ENCODE measurements at regions not wholly inside any gene's neighbourhood (a gene's known extent, or its start where the extent isn't known, plus 50 kb on each side); places are given as distances from the start of the nearest gene placed in this dataset.

- no peak for DNase-seq (ENCODE audit: low spot score)
- Histone ChIP-seq H3K27ac (peak overlapping the region in 1 of 2 donors; percentile 18), H3K27me3 (replicated peaks; ENCODE audit: insufficient read depth) (no peaks in the 10 kb centered on the region), H3K4me3 (no peak overlapping the region), H3K9me3 (no peaks in the 10 kb centered on the region), H3K4me1 (replicated peaks) (no peaks in the 10 kb centered on the region), H3K36me3 (no peaks in the 10 kb centered on the region)
- intact Hi-C loops (cut with DNase I) = no loop called here
- TF ChIP-seq POLR2AphosphoS5 (IDR thresholded peaks at IDR 0.05) (no peak), POLR2A (IDR thresholded peaks at IDR 0.05) (no peak)
- TF ChIP-seq, protein P1, sequence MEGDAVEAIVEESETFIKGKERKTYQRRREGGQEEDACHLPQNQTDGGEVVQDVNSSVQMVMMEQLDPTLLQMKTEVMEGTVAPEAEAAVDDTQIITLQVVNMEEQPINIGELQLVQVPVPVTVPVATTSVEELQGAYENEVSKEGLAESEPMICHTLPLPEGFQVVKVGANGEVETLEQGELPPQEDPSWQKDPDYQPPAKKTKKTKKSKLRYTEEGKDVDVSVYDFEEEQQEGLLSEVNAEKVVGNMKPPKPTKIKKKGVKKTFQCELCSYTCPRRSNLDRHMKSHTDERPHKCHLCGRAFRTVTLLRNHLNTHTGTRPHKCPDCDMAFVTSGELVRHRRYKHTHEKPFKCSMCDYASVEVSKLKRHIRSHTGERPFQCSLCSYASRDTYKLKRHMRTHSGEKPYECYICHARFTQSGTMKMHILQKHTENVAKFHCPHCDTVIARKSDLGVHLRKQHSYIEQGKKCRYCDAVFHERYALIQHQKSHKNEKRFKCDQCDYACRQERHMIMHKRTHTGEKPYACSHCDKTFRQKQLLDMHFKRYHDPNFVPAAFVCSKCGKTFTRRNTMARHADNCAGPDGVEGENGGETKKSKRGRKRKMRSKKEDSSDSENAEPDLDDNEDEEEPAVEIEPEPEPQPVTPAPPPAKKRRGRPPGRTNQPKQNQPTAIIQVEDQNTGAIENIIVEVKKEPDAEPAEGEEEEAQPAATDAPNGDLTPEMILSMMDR (IDR thresholded peaks at IDR 0.05) = no peak
- 37% methylated on average over 18 of the region's 18 CpGs for WGBS
These were observed 111.7 kb downstream of the THBS2 start for GRCh38 chr6:169141671-169142537.

DNA sequence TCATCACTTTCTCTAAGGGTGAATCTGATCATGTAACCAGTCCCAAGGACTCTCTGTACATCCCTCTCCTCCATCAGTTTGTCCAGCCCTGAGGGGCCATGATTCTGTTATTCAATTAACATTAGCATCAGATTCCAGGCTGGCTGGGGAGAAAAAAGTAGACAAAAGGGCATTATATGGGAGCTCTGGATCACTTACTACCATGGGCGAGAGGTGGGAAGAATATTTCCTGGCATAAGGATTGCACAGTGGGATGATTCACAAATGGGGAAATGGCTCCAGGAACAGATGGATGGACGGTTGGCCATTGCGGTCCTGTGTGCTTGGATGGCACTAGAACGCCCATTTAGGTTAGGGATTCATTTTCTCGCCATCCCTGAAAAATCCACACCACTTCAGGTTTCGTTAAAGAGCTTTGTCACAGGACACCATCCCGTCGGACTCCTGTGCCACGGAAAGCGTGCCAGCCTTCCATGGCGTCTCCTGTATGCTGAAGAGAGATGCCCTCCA lies 112.6 kb downstream of the THBS2 start:
- WGBS = 84% methylated on average over 11 of the region's 11 CpGs
- no peak for TF ChIP-seq POLR2A (IDR thresholded peaks at IDR 0.05)
- TF ChIP-seq, protein P1 (IDR thresholded peaks at IDR 0.05) = no peak
- no peak for DNase-seq (ENCODE audit: low spot score)

GRCh38 chr6:169139179-169139971 lies 114.3 kb downstream of the THBS2 start:
- no peaks in the 10 kb centered on the region for H3K4me1 ChIP-seq (replicated peaks)
- no peaks in the 10 kb centered on the region for H3K9me3 ChIP-seq
- no peaks in the 10 kb centered on the region for H3K36me3 ChIP-seq
- H3K4me3 ChIP-seq = no peak overlapping the region
- intact Hi-C loops (cut with DNase I) = no loop called here
- no peak overlapping the region for H3K27ac ChIP-seq
- DNase-seq (ENCODE audit: low spot score) = no peak
- H3K27me3 ChIP-seq (replicated peaks; ENCODE audit: insufficient read depth) = no peaks in the 10 kb centered on the region
- TF ChIP-seq POLR2A (IDR thresholded peaks at IDR 0.05) (no peak), POLR2AphosphoS5 (IDR thresholded peaks at IDR 0.05) (no peak)
- TF ChIP-seq, protein P1 (IDR thresholded peaks at IDR 0.05) = no peak
- 96% methylated on average over 45 of the region's 50 CpGs for WGBS

More for the DNA sequence above, 112.6 kb downstream of the THBS2 start:
- Histone ChIP-seq H3K4me1 (replicated peaks) (no peaks in the 10 kb centered on the region), H3K9me3 (no peaks in the 10 kb centered on the region), H3K36me3 (no peaks in the 10 kb centered on the region), H3K27ac (peak overlapping the region in 1 of 2 donors; percentile 18), H3K27me3 (replicated peaks; ENCODE audit: insufficient read depth) (no peaks in the 10 kb centered on the region), H3K4me3 (no peak overlapping the region)
- intact Hi-C loops (cut with DNase I) = no loop called here

DNA sequence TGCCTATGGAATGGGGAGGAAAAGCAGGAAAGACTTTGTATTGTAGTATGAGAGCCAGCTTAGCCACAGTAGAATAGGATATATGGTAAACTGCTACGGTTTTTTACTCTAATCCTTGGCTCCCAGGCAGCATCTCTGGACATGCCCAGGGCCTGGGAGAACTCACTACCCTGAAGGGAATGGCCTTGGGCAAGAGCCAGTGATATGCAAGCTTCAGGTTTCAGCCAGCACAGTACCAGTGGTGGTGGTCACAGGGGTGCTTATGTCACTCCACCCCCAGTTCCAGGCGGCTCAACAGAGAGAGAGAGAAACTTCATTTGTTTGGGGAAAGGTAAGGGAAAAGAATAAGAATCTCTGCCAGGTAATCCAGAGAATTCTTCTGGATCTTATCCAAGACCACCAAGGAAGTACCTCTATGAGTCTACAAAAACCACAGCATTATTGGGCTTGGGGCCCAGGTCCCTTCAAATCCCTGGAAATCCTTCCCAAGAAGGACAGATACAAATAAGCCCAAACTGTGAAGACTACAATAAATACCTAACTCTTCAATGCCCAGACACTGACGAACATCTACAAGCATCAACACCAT lies 121.2 kb downstream of the THBS2 start:
- DNase-seq (ENCODE audit: low spot score) = no peak
- no peak for TF ChIP-seq POLR2AphosphoS5 (IDR thresholded peaks at IDR 0.05)
- TF ChIP-seq, protein P1 (IDR thresholded peaks at IDR 0.05) = no peak
- no peak for TF ChIP-seq POLR2A (IDR thresholded peaks at IDR 0.05)
- intact Hi-C loops (cut with DNase I) = no loop called here
- Histone ChIP-seq H3K4me1 (replicated peaks) (no peaks in the 10 kb centered on the region), H3K36me3 (no peaks in the 10 kb centered on the region), H3K27ac (no peak overlapping the region), H3K4me3 (no peak overlapping the region), H3K9me3 (no peaks in the 10 kb centered on the region), H3K27me3 (replicated peaks; ENCODE audit: insufficient read depth) (no peaks in the 10 kb centered on the region)
- WGBS = 69% methylated on average over 3 of the region's 3 CpGs
